RWPE1 (cell line): ENCODE measurements at regions not wholly inside any gene's neighbourhood (a gene's known extent, or its start where the extent isn't known, plus 50 kb on each side); places are given as distances from the start of the nearest gene placed in this dataset.
"Not testable (repeated sequence)": the region's sequence is repeated elsewhere in the genome, so short reads cannot be mapped to it uniquely, and the experiment has no call there.

Experiments used
- CTCF ChIA-PET: fragments of 350-600 bp; sonication (Branson Sonifier 250); formaldehyde crosslinking; extraction: SDS; loops from one replicate; lab custom pipeline; 2021; lab: Yijun Ruan, JAX
- POLR2A ChIA-PET: fragments of 400-600 bp; formaldehyde crosslinking; extraction: SDS; loops from one replicate; lab custom pipeline; 2020; ENCODE audit warnings: antibody characterized with exemption; ENCODE audit not compliant: low non-redundant PET; lab: Yijun Ruan, JAX
- DNase-seq: peaks from one replicate; pipeline ENCODE4 v3.0.0; 2012; ENCODE audit warnings: low spot score
- H3K27ac ChIP-seq: fragments of 450-650 bp; 2 replicates; pipeline ENCODE4 v1.5.1; 2017
- CTCF ChIP-seq: fragments of 450-650 bp; conservative IDR thresholded peaks from 2 replicates; pipeline ENCODE4 v1.5.1; 2017; ENCODE audit warnings: low read depth, mild to moderate bottlenecking

- CTCF ChIA-PET, result interaction anchor here (0.5 kb wide), 1 partner anchor 126 kb away, joined by 5 read pairs; no protein-coding TSS in a partner anchor
- no peak for DNase-seq
- POLR2A ChIA-PET, result no interaction called here
- no peak overlapping the region for H3K27ac ChIP-seq
- no peak for TF ChIP-seq CTCF
Measured at GRCh38 chr3:135582800-135583199, 382.7 kb upstream of the PPP2R3A start.

- no peak overlapping the region for H3K27ac ChIP-seq
- DNase-seq, result no peak
- TF ChIP-seq CTCF, result no peak
- ChIA-PET POLR2A (no interaction called here), CTCF (no interaction called here)
Measured at GRCh38 chr3:135596563-135596962, 369.0 kb upstream of the PPP2R3A start.

DNA sequence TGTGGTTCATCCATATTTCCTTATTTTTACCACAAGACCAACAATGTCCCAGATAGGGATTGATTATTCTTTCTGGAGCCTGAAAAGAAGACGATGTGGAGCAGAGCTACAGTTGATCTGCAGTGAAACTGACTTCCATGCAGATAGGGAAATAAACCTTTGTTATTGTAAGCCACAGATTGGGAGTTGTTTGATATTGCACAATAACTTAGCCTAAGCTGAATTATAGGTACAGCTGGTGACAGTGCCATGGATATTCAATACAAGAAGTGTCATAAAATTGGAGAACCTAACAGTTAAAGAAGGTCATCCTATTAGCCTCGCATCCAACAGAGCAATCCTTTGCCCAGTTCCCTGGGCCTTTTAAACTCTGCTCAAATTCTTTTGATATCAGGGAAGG lies 367.7 kb upstream of the PPP2R3A start:
- CTCF ChIA-PET, result interaction anchor here (0.6 kb wide), 1 partner anchor 993 kb away, joined by 6 read pairs; no protein-coding TSS in a partner anchor
- no peak for TF ChIP-seq CTCF

GRCh38 chr3:135598597-135598996 lies 366.9 kb upstream of the PPP2R3A start:
- TF ChIP-seq CTCF, result no peak
- ChIA-PET POLR2A (no interaction called here), CTCF (interaction anchor here (0.6 kb wide), 1 partner anchor 449 kb away, joined by 3 read pairs; no protein-coding TSS in a partner anchor)
- no peak for DNase-seq
- no peak overlapping the region for H3K27ac ChIP-seq

More for the DNA sequence above, 367.7 kb upstream of the PPP2R3A start:
- DNase-seq, result no peak
- no peak overlapping the region for H3K27ac ChIP-seq
- POLR2A ChIA-PET, result no interaction called here

GRCh38 chr3:135604512-135604911 lies 361.0 kb upstream of the PPP2R3A start:
- H3K27ac ChIP-seq, DNase-seq, POLR2A ChIA-PET, CTCF ChIA-PET: not testable (repeated sequence)

GRCh38 chr3:135618123-135618522 lies 347.4 kb upstream of the PPP2R3A start:
- no peak for TF ChIP-seq CTCF
- DNase-seq, result no peak
- no peak overlapping the region for H3K27ac ChIP-seq
- POLR2A ChIA-PET, result no interaction called here
- CTCF ChIA-PET, result no interaction called here

GRCh38 chr3:135621184-135621920 lies 344.2 kb upstream of the PPP2R3A start:
- POLR2A ChIA-PET, result no interaction called here
- no peak for TF ChIP-seq CTCF
- no peak for DNase-seq
- H3K27ac ChIP-seq, result no peak overlapping the region
- CTCF ChIA-PET, result no interaction called here
